AG04450 (cell line): ENCODE measurements at regions not wholly inside any gene's neighbourhood (a gene's known extent, or its start where the extent isn't known, plus 50 kb on each side); places are given as distances from the start of the nearest gene placed in this dataset.

Source experiments
- CTCF ChIA-PET: fragments of 300-600, 350-600 bp; formaldehyde crosslinking; extraction: SDS; loops from one replicate; lab custom pipeline; 2022; ENCODE audit warnings: antibody characterized with exemption, inconsistent platforms; lab: Charles Lee
- POLR2A ChIA-PET: fragments of 350-600 bp; formaldehyde crosslinking; extraction: SDS; loops from one replicate; lab custom pipeline; 2021; ENCODE audit warnings: antibody characterized with exemption, inconsistent platforms; lab: Yijun Ruan, JAX
- DNase-seq: peaks from one replicate; pipeline ENCODE4 v3.0.0-alpha.2; 2011; ENCODE audit warnings: low read depth, low spot score
- H3K27ac ChIP-seq: one replicate; pipeline ENCODE4 v1.5.1; 2012; ENCODE audit warnings: low read depth, low read length, control low read depth
- H3K27me3 ChIP-seq: one replicate; pipeline ENCODE4 v1.6.0; 2012; ENCODE audit warnings: low read length; ENCODE audit not compliant: control insufficient read depth, insufficient read depth
- H3K4me3 ChIP-seq: 2 replicates; pipeline ENCODE4 v1.5.1; 2011; ENCODE audit warnings: mild to moderate bottlenecking, low read depth, low read length, control low read depth
- H3K9me3 ChIP-seq: 2 replicates; pipeline ENCODE4 v1.5.1; 2012; ENCODE audit warnings: low read length; ENCODE audit not compliant: control insufficient read depth, insufficient read depth
- TF ChIP-seq, protein P1 (sequence below): IDR thresholded peaks from 2 replicates; pipeline ENCODE4 v1.5.1; 2011; ENCODE audit warnings: low read depth, low read length, control low read depth, inconsistent platforms

DNA sequence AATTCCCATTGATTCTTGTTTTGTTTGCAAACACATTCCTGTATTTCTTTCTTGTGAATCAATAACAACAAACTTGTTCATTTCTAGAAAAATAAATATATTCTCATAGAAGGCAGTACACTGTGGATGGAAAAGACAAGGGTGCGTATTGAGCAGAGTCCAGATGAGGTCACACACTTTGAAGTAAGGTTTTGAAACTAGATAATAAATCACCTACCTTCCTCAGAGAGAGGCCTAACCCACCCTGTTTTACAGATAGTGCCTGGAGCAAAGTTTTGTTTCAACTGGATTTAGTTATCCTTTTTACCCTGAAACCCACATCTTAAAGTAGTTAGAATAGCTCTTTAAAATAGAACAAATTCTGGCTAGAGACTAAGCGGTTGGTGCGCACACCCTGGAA lies 137.1 kb upstream of the PIEZO2 start:
- POLR2A ChIA-PET, result no interaction called here
- CTCF ChIA-PET, result interaction anchor here (2.5 kb wide), 1 partner anchor 25 kb away, joined by 14 read pairs; no protein-coding TSS in a partner anchor
- H3K4me3 ChIP-seq, result no peak overlapping the region
- peaks cover 2% of the 10 kb centered on the region for H3K27me3 ChIP-seq
- TF ChIP-seq, protein P1, sequence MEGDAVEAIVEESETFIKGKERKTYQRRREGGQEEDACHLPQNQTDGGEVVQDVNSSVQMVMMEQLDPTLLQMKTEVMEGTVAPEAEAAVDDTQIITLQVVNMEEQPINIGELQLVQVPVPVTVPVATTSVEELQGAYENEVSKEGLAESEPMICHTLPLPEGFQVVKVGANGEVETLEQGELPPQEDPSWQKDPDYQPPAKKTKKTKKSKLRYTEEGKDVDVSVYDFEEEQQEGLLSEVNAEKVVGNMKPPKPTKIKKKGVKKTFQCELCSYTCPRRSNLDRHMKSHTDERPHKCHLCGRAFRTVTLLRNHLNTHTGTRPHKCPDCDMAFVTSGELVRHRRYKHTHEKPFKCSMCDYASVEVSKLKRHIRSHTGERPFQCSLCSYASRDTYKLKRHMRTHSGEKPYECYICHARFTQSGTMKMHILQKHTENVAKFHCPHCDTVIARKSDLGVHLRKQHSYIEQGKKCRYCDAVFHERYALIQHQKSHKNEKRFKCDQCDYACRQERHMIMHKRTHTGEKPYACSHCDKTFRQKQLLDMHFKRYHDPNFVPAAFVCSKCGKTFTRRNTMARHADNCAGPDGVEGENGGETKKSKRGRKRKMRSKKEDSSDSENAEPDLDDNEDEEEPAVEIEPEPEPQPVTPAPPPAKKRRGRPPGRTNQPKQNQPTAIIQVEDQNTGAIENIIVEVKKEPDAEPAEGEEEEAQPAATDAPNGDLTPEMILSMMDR, result no peak
- no peak for DNase-seq
- H3K9me3 ChIP-seq, result no peaks in the 10 kb centered on the region
- H3K27ac ChIP-seq, result no peak overlapping the region

GRCh38 chr18:11284811-11285210 lies 135.4 kb upstream of the PIEZO2 start:
- TF ChIP-seq, protein P1, result no peak
- DNase-seq, result no peak
- H3K27ac ChIP-seq, result no peak overlapping the region
- H3K27me3 ChIP-seq, result peaks cover 2% of the 10 kb centered on the region
- POLR2A ChIA-PET, result no interaction called here
- CTCF ChIA-PET, result interaction anchor here (1.2 kb wide), 1 partner anchor 26 kb away, joined by 4 read pairs; no protein-coding TSS in a partner anchor
- no peaks in the 10 kb centered on the region for H3K9me3 ChIP-seq
- H3K4me3 ChIP-seq, result no peak overlapping the region

DNA sequence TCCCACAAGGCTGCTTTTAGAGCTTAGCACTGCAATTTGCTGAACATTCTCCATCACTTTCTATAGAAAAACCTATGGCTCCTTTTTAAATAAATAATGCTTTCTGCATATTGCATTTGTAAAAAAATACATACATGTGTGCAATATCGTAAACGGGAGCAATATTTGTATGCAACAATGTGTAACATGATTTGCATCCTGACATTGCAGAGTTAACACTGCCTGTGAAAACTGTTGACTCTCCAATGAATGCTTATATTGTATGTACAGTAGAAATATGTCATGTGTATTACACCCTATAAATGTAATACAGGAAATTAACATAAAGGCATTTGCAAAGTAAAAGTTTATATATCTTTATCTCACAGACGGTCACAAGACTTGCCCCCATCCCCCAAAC lies 135.0 kb upstream of the PIEZO2 start:
- CTCF ChIA-PET, result interaction anchor here (1.2 kb wide), 1 partner anchor 26 kb away, joined by 4 read pairs; no protein-coding TSS in a partner anchor
- POLR2A ChIA-PET, result no interaction called here

DNA sequence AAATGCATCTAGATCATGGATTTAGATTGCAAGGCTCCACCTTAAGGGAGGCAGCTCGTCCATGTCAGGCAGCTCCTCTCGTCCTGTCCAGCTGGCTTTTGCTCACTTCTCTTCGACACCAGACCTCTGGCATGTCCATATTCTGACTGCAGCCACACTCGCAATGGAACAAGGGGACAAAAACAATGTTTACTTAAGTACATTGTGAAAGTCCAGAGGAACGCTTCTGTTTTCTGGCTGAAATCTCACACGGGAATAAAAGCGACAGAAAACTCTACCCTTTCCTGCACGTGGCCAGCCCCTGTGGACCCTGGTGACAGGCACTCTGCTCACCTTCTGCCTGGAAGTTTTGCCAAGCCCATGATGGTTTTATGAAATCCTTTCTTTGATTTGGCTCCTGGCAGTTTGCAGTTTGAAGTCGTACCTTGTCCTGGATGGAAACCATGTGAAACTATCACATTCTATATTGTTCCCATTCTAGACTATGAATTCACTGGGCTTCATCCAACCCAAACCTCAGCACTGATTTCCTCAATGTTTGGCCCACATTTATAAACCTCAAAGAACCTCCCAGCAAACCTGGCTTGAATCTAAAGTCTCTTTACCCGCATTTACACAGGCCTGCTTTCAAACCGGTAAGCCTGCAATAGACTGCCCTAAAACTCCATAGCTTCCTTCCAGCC lies 134.3 kb upstream of the PIEZO2 start:
- TF ChIP-seq, protein P1, result no peak
- H3K9me3 ChIP-seq, result no peaks in the 10 kb centered on the region
- POLR2A ChIA-PET, result no interaction called here
- no peak overlapping the region for H3K4me3 ChIP-seq
- no peak overlapping the region for H3K27ac ChIP-seq
- peaks cover 2% of the 10 kb centered on the region for H3K27me3 ChIP-seq
- CTCF ChIA-PET, result interaction anchor here (1.1 to 1.2 kb wide), 2 partner anchors 27 kb away, joined by 3 to 4 read pairs; no protein-coding TSS in a partner anchor
- no peak for DNase-seq

More for the DNA sequence above, 135.0 kb upstream of the PIEZO2 start:
- DNase-seq, result no peak
- TF ChIP-seq, protein P1, result no peak
- H3K27me3 ChIP-seq, result peaks cover 2% of the 10 kb centered on the region
- no peak overlapping the region for H3K27ac ChIP-seq
- no peak overlapping the region for H3K4me3 ChIP-seq
- no peaks in the 10 kb centered on the region for H3K9me3 ChIP-seq

DNA sequence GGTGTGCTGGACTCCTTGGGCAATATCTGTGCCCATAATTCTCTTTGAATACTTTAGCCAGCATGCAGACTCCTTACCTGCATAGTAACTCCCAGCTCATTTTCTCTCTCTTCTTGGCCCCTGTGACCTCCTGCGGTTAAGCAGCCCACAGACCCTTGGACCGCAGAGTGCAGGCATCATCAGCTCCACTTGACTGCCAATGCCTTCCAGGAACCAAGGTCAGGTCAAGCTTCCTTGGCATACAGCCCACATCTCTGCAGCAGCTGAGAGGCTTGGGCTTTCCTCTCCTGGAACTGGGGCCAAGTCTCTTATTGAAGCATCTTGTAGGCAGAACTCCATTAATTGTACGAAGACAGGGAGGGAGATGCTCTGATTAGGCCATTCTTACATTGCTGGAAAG lies 130.1 kb upstream of the PIEZO2 start:
- Histone ChIP-seq H3K27me3 (peaks cover 2% of the 10 kb centered on the region), H3K27ac (no peak overlapping the region), H3K4me3 (no peak overlapping the region), H3K9me3 (no peaks in the 10 kb centered on the region)
- no peak for DNase-seq
- TF ChIP-seq, protein P1, result no peak
- CTCF ChIA-PET, result no interaction called here
- POLR2A ChIA-PET, result no interaction called here
